Right lobe of liver (tissue), 6 donors: ENCODE measurements at regions not wholly inside any gene's neighbourhood (a gene's known extent, or its start where the extent isn't known, plus 50 kb on each side); places are given as distances from the start of the nearest gene placed in this dataset.

Experiments used
- ATAC-seq, 4 donors: fragments of 200-7000 bp; cut with Tn5 transposase; one replicate each; pipeline ENCODE4 v1.9.1; 2020; ENCODE audit warnings: mild to moderate bottlenecking in 4 of 4, moderate library complexity in 4 of 4
- DNase-seq, 3 donors: peaks; one replicate each; pipeline ENCODE4 v3.0.0-alpha.2; 2020
- H3K27ac ChIP-seq, 3 donors: fragments of 200-600 bp; one replicate each; pipeline ENCODE4 v1.8.0; 2022
- H3K27me3 ChIP-seq, 2 donors: fragments of 200-600 bp; one replicate each; pipeline ENCODE4 v1.8.0; 2022
- H3K36me3 ChIP-seq, 4 donors: fragments of 200-600 bp; sonication (generic) in 1 of 4; one replicate each; pipeline versions ENCODE4 v1.5.1 to v1.8.0; 2017 to 2022; ENCODE audit warnings: control low read depth in 1 of 4
- H3K4me1 ChIP-seq, 4 donors: fragments of 200-600 bp; sonication (generic) in 1 of 4; one replicate each; pipeline versions ENCODE4 v1.5.1 to v1.8.0; 2017 to 2022; ENCODE audit warnings: control low read depth in 1 of 4
- H3K4me3 ChIP-seq, 3 donors: fragments of 200-600 bp; one replicate each; pipeline ENCODE4 v1.8.0; 2022
- H3K9me3 ChIP-seq, 4 donors: fragments of 200-600 bp; sonication (generic) in 1 of 4; one replicate each; pipeline versions ENCODE4 v1.5.1 to v1.8.0; 2017 to 2022; ENCODE audit warnings: control low read depth in 1 of 4
- CTCF ChIP-seq, 4 donors: fragments of 200-600 bp in 3 of 4; fragments of 450-650 bp in 1 of 4; IDR thresholded peaks; one replicate each; pipeline versions ENCODE4 v1.5.1 to v1.8.0; 2016 to 2022; ENCODE audit warnings: antibody characterized with exemption in 4 of 4, mild to moderate bottlenecking in 2 of 4
- POLR2A ChIP-seq: fragments of 450-650 bp; IDR thresholded peaks from one replicate; pipeline ENCODE4 v1.6.1; 2017; ENCODE audit warnings: antibody characterized with exemption, mild to moderate bottlenecking
- WGBS: methylation state at CpG from one replicate; pipeline ENCODE4 v1.1.6; 2018; ENCODE audit warnings: low coverage, low lambda C conversion rate; ENCODE audit not compliant: insufficient coverage; ENCODE audit errors: missing lambda C conversion rate; 5-methylcytosine and 5-hydroxymethylcytosine counted together
- intact Hi-C, 2 donors: fragments of 100-400 bp; cut with DNase I; formaldehyde crosslinking; loops; one replicate each; pipeline versions ENCODE4 v1.11.2 to v1.14.1; 2022
- donor health status: DM: no; HTN: yes; CAD: no.
- donor health status: DM: no; HTN: no; CAD: no.
- donor health status: DM: no; HTN: no; CAD: no.
- donor health status: DM: no; HTN: yes; CAD: no.
- donor health status: DM: no; HTN: yes; CAD: no.

GRCh38 chr14:58914279-58914855 lies 274.1 kb upstream of the DAAM1 start:
- Histone ChIP-seq H3K9me3 (no peaks in the 10 kb centered on the region), H3K4me3 (no peak overlapping the region), H3K4me1 (no peaks in the 10 kb centered on the region), H3K27me3 (no peaks in the 10 kb centered on the region), H3K27ac (no peak overlapping the region), H3K36me3 (no peaks in the 10 kb centered on the region)
- 54% methylated on average over 10 of the region's 10 CpGs for WGBS
- DNase-seq (no peak), ATAC-seq (no peak)
- intact Hi-C loops = no loop called here
- TF ChIP-seq CTCF (IDR thresholded peaks at IDR 0.05) = no peak
- TF ChIP-seq POLR2A = no peak

- no peaks in the 10 kb centered on the region for H3K36me3 ChIP-seq
- ATAC-seq = no peak
- intact Hi-C loops = no loop called here
Observed at GRCh38 chr14:58915646-58916045, 272.8 kb upstream of the DAAM1 start.

GRCh38 chr14:58918066-58918738 lies 270.3 kb upstream of the DAAM1 start:
- ATAC-seq (no peak), DNase-seq (no peak)
- TF ChIP-seq POLR2A (no peak), CTCF (IDR thresholded peaks at IDR 0.05) (no peak)
- WGBS = 77% methylated on average over 5 of the region's 6 CpGs
- H3K36me3 ChIP-seq = no peaks in the 10 kb centered on the region
- no peaks in the 10 kb centered on the region for H3K4me1 ChIP-seq
- intact Hi-C loops = no loop called here
- no peaks in the 10 kb centered on the region for H3K27me3 ChIP-seq
- no peak overlapping the region for H3K4me3 ChIP-seq
- H3K27ac ChIP-seq = no peak overlapping the region
- H3K9me3 ChIP-seq = no peaks in the 10 kb centered on the region

More at GRCh38 chr14:58915646-58916045, 272.8 kb upstream of the DAAM1 start:
- no peak for DNase-seq
- H3K27ac ChIP-seq = no peak overlapping the region
- H3K4me1 ChIP-seq = no peaks in the 10 kb centered on the region
- no peaks in the 10 kb centered on the region for H3K27me3 ChIP-seq
- 29% methylated on average over 2 of the region's 2 CpGs for WGBS
- H3K9me3 ChIP-seq = no peaks in the 10 kb centered on the region
- no peak for TF ChIP-seq POLR2A
- no peak for TF ChIP-seq CTCF (IDR thresholded peaks at IDR 0.05)
- no peak overlapping the region for H3K4me3 ChIP-seq

- H3K27me3 ChIP-seq = no peaks in the 10 kb centered on the region
- H3K27ac ChIP-seq = no peak overlapping the region
- TF ChIP-seq POLR2A (no peak), CTCF (IDR thresholded peaks at IDR 0.05) (no peak)
- H3K9me3 ChIP-seq = no peaks in the 10 kb centered on the region
- H3K4me1 ChIP-seq = no peaks in the 10 kb centered on the region
- H3K36me3 ChIP-seq = no peaks in the 10 kb centered on the region
- H3K4me3 ChIP-seq = no peak overlapping the region
- WGBS = 58% methylated on average over 6 of the region's 6 CpGs
- intact Hi-C loops = no loop called here
- ATAC-seq = no peak
- no peak for DNase-seq
Observed at GRCh38 chr14:58919217-58919616, 269.2 kb upstream of the DAAM1 start.
